H1 (cell line): ENCODE measurements at regions not wholly inside any gene's neighbourhood (a gene's known extent, or its start where the extent isn't known, plus 50 kb on each side); places are given as distances from the start of the nearest gene placed in this dataset.

ENCODE experiments used
- CTCF ChIA-PET: fragments of 300-600 bp; sonication (Branson Sonifier 250); formaldehyde crosslinking; loops from one replicate; lab custom pipeline; 2021; ENCODE audit not compliant: partially characterized antibody; lab: Charles Lee
- POLR2A ChIA-PET: fragments of 300-600 bp; sonication (Branson Sonifier 250); formaldehyde crosslinking; loops from one replicate; lab custom pipeline; 2021; ENCODE audit warnings: inconsistent platforms; ENCODE audit not compliant: partially characterized antibody; lab: Charles Lee
- DNase-seq, 2 experiments: peaks; one replicate each; pipeline versions ENCODE4 v3.0.0 to v3.0.0-alpha.2; 2010 to 2022; ENCODE audit warnings: low spot score in 2 of 2, low read depth in 1 of 2, mixed read lengths in 1 of 2
- FAIRE-seq: peaks from 2 replicates; lab custom pipeline; 2011; peaks lifted over from hg19 to GRCh38; lab: Jason Lieb, UNC
- H2AFZ ChIP-seq: 2 replicates; pipeline ENCODE4 v1.8.1; 2012; ENCODE audit warnings: low read length, inconsistent platforms
- H2AK5ac ChIP-seq: 2 replicates; pipeline ENCODE4 v1.6.1; 2013; ENCODE audit warnings: low read depth, low read length
- H2BK120ac ChIP-seq: replicated peaks from 2 replicates; pipeline ENCODE3; 2013; ENCODE audit warnings: low read depth, low read length, inconsistent platforms
- H2BK12ac ChIP-seq: 2 replicates; pipeline ENCODE4 v1.6.1; 2013; ENCODE audit warnings: low read depth, low read length
- H2BK15ac ChIP-seq: 2 replicates; pipeline ENCODE4 v1.6.1; 2013; ENCODE audit warnings: low read length
- H2BK20ac ChIP-seq: 2 replicates; pipeline ENCODE4 v1.6.1; 2013; ENCODE audit warnings: low read length
- H2BK5ac ChIP-seq: 2 replicates; pipeline ENCODE4 v1.6.1; 2013; ENCODE audit warnings: low read depth, low read length
- H3K14ac ChIP-seq: 2 replicates; pipeline ENCODE4 v1.6.1; 2013; ENCODE audit warnings: inconsistent platforms; ENCODE audit not compliant: insufficient read length
- H3K18ac ChIP-seq: 2 replicates; pipeline ENCODE4 v1.6.1; 2013; ENCODE audit warnings: low read length; ENCODE audit errors: extremely low read depth
- H3K23ac ChIP-seq: 2 replicates; pipeline ENCODE4 v1.6.1; 2013; ENCODE audit warnings: inconsistent platforms; ENCODE audit not compliant: insufficient read length
- H3K23me2 ChIP-seq: 2 replicates; pipeline ENCODE4 v1.6.1; 2013; ENCODE audit warnings: low read depth, low read length
- H3K27ac ChIP-seq: 2 replicates; pipeline ENCODE4 v1.6.1; 2011; ENCODE audit warnings: low read depth, low read length, inconsistent platforms
- H3K27me3 ChIP-seq, 4 experiments: replicated peaks in 1 of 4; 1 replicate in 1 of 4; 2 replicates in 3 of 4; pipeline versions ENCODE4 v1.6.1 to v1.8.1; 2011 to 2013; ENCODE audit warnings: low read length in 3 of 4, mild to moderate bottlenecking in 3 of 4, inconsistent platforms in 2 of 4, mixed read lengths in 2 of 4, moderate library complexity in 1 of 4; ENCODE audit not compliant: control insufficient read depth in 3 of 4, insufficient read depth in 3 of 4; ENCODE audit errors: extremely low read depth in 1 of 4
- H3K36me3 ChIP-seq, 4 experiments: 2 replicates each; pipeline versions ENCODE4 v1.6.1 to v1.8.1; 2011 to 2013; ENCODE audit warnings: mild to moderate bottlenecking in 4 of 4, low read length in 3 of 4, moderate library complexity in 2 of 4, control low read depth in 1 of 4, inconsistent platforms in 1 of 4; ENCODE audit not compliant: insufficient read depth in 4 of 4, control insufficient read depth in 2 of 4
- H3K4ac ChIP-seq: replicated peaks from 2 replicates; pipeline ENCODE3; 2013; ENCODE audit warnings: low read length, low read depth, mixed read lengths, inconsistent platforms; ENCODE audit not compliant: insufficient read length
- H3K4me1 ChIP-seq, 4 experiments: replicated peaks in 1 of 4; 1 replicate in 1 of 4; 2 replicates in 3 of 4; pipeline versions ENCODE4 v1.6.1 to v1.8.1; 2011 to 2013; ENCODE audit warnings: low read length in 3 of 4, inconsistent platforms in 2 of 4, mixed read lengths in 1 of 4; ENCODE audit not compliant: insufficient read depth in 4 of 4, control insufficient read depth in 3 of 4
- H3K4me2 ChIP-seq, 2 experiments: 2 replicates each; pipeline versions ENCODE4 v1.6.1 to v1.8.1; 2011 to 2013; ENCODE audit warnings: low read depth in 2 of 2, low read length in 2 of 2, control low read depth in 1 of 2, inconsistent platforms in 1 of 2, mild to moderate bottlenecking in 1 of 2; ENCODE audit not compliant: insufficient read depth in 1 of 2
- H3K4me3 ChIP-seq, 4 experiments: fragments of 200-600, 300-600 bp in 1 of 4; sonication (generic), shearing (Covaris generic), sonication (Bioruptor Twin) in 1 of 4; 2 replicates each; pipeline versions ENCODE4 v1.5.1 to v1.8.1; 2011 to 2016; ENCODE audit warnings: low read length in 4 of 4, low read depth in 3 of 4, control low read depth in 2 of 4, inconsistent platforms in 2 of 4, mild to moderate bottlenecking in 2 of 4, mixed read lengths in 1 of 4, moderate library complexity in 1 of 4; ENCODE audit not compliant: insufficient read depth in 2 of 4; ENCODE audit errors: extremely low read depth in 1 of 4
- H3K56ac ChIP-seq: replicated peaks from 2 replicates; pipeline ENCODE3; 2013; ENCODE audit warnings: low read depth, mild to moderate bottlenecking, mixed read lengths, low read length, inconsistent platforms; ENCODE audit not compliant: insufficient read length
- H3K79me1 ChIP-seq: 2 replicates; pipeline ENCODE4 v1.6.1; 2013; ENCODE audit warnings: low read depth, low read length, control low read depth
- H3K79me2 ChIP-seq, 2 experiments: 2 replicates each; pipeline versions ENCODE4 v1.6.1 to v1.8.1; 2012 to 2013; ENCODE audit warnings: low read length in 2 of 2, mild to moderate bottlenecking in 2 of 2, inconsistent platforms in 1 of 2; ENCODE audit not compliant: insufficient read depth in 2 of 2, control insufficient read depth in 1 of 2
- H3K9ac ChIP-seq, 4 experiments: replicated peaks in 1 of 4; 1 replicate in 1 of 4; 2 replicates in 3 of 4; pipeline versions ENCODE4 v1.6.1 to v1.8.1; 2011 to 2013; ENCODE audit warnings: low read depth in 3 of 4, low read length in 3 of 4, control low read depth in 2 of 4, mild to moderate bottlenecking in 2 of 4, moderate library complexity in 2 of 4, inconsistent platforms in 1 of 4; ENCODE audit errors: extremely low read depth in 1 of 4
- H3K9me3 ChIP-seq, 2 experiments: 2 replicates each; pipeline versions ENCODE4 v1.6.1 to v1.8.1; 2012 to 2013; ENCODE audit warnings: mild to moderate bottlenecking in 2 of 2, moderate library complexity in 2 of 2, control low read depth in 1 of 2, inconsistent platforms in 1 of 2, low read depth in 1 of 2, low read length in 1 of 2, mixed read lengths in 1 of 2; ENCODE audit not compliant: insufficient read depth in 2 of 2
- H4K20me1 ChIP-seq, 2 experiments: replicated peaks in 1 of 2; 2 replicates each; pipeline versions ENCODE3 to v1.8.1; 2011 to 2013; ENCODE audit warnings: inconsistent platforms in 2 of 2, low read length in 2 of 2, mild to moderate bottlenecking in 1 of 2; ENCODE audit not compliant: insufficient read depth in 2 of 2, control insufficient read depth in 1 of 2
- H4K5ac ChIP-seq: 2 replicates; pipeline ENCODE4 v1.6.1; 2013; ENCODE audit warnings: low read length, low read depth, mixed read lengths, inconsistent platforms; ENCODE audit not compliant: insufficient read length
- H4K8ac ChIP-seq: 2 replicates; pipeline ENCODE4 v1.8.0; 2013; ENCODE audit warnings: mild to moderate bottlenecking, moderate library complexity, low read length, inconsistent platforms; ENCODE audit not compliant: insufficient read depth; ENCODE audit errors: extremely low read depth
- H4K91ac ChIP-seq: replicated peaks from 2 replicates; pipeline ENCODE3; 2013; ENCODE audit warnings: low read length, mixed read lengths, inconsistent platforms; ENCODE audit not compliant: insufficient read length
- ASH2L ChIP-seq: fragments of 200-600, 300-600 bp; sonication (generic); IDR thresholded peaks from one replicate; pipeline ENCODE4 v1.7.1; 2017; ENCODE audit warnings: low read length
- CEBPB ChIP-seq: IDR thresholded peaks from 2 replicates; pipeline ENCODE4 v1.6.1; 2012; ENCODE audit warnings: low read depth, low read length
- EP300 ChIP-seq, 2 experiments: IDR thresholded peaks; 1 replicate in 1 of 2; 2 replicates in 1 of 2; pipeline ENCODE4 v1.6.1; 2011 to 2012; ENCODE audit warnings: low read depth in 2 of 2, low read length in 2 of 2, mild to moderate bottlenecking in 2 of 2, borderline replicate concordance in 1 of 2, inconsistent platforms in 1 of 2, moderate library complexity in 1 of 2
- EZH2 ChIP-seq: fragments of 200-600 bp; sonication (generic); IDR thresholded peaks from 2 replicates; pipeline ENCODE4 v1.7.1; 2012; ENCODE audit warnings: low read depth, mild to moderate bottlenecking, moderate library complexity, low read length, inconsistent platforms; ENCODE audit not compliant: severe bottlenecking
- KDM5A ChIP-seq: fragments of 200-600 bp; IDR thresholded peaks from 2 replicates; pipeline ENCODE4 v1.7.1; 2012; ENCODE audit warnings: mild to moderate bottlenecking, low read length, inconsistent platforms, mixed read lengths
- POLR2AphosphoS5 ChIP-seq: IDR thresholded peaks from 2 replicates; pipeline ENCODE4 v1.6.1; 2011; ENCODE audit warnings: low read depth, low read length
- SP1 ChIP-seq: IDR thresholded peaks from 2 replicates; pipeline ENCODE4 v1.6.1; 2011; ENCODE audit warnings: low read depth, low read length
- TEAD4 ChIP-seq: IDR thresholded peaks from 2 replicates; pipeline ENCODE4 v1.6.1; 2012; ENCODE audit warnings: low read depth, low read length, inconsistent platforms, mixed read lengths
- USF2 ChIP-seq: IDR thresholded peaks from 2 replicates; pipeline ENCODE4 v1.6.1; 2011; ENCODE audit warnings: low read length, improper control_type of control experiment
- WGBS, 2 experiments: shearing (Covaris generic) in 1 of 2; methylation state at CpG; one replicate each; pipeline versions ENCODE4 v1.1.6 to v1.1.7; 2013 to 2015; ENCODE audit warnings: low lambda C conversion rate in 2 of 2, mixed read lengths in 2 of 2, inconsistent platforms in 1 of 2, low coverage in 1 of 2, missing lambda C conversion rate in 1 of 2; ENCODE audit not compliant: insufficient replicate concordance in 2 of 2, insufficient coverage in 1 of 2, insufficient read length in 1 of 2; ENCODE audit errors: extremely low coverage in 1 of 2, missing lambda C conversion rate in 1 of 2; 5-methylcytosine and 5-hydroxymethylcytosine counted together

GRCh38 chr18:22348521-22349316, 69.0 kb downstream of the CTAGE1 start:
- Histone ChIP-seq H3K9ac (no peak overlapping the region), H3K4ac (no peak overlapping the region), H3K4me2 (peak overlapping the region; percentile 69 to 92), H3K23me2 (peaks cover 11% of the 10 kb centered on the region), H3K23ac (no peak overlapping the region), H2BK12ac (no peak overlapping the region), H3K27me3 (peaks cover 24 to 66% (median 59%) of the 10 kb centered on the region in 4 experiments), H3K4me3 (peak overlapping the region; percentile 27 to 62 (median 48)), H3K79me2 (no peaks in the 10 kb centered on the region), H2BK120ac (no peak overlapping the region), H3K18ac (no peak overlapping the region), H2AK5ac (no peak overlapping the region), H3K4me1 (peaks cover 0 to 23% (median 5%) of the 10 kb centered on the region in 4 experiments; a peak in 4 of 7 replicates), H2AFZ (0 out of 2 replicates have a peak overlapping the region, but pooled peaks have one; percentile 47), H3K27ac (no peak overlapping the region), H3K36me3 (no peaks in the 10 kb centered on the region), H3K56ac (no peak overlapping the region), H3K9me3 (no peaks in the 10 kb centered on the region), H2BK15ac (no peak overlapping the region), H4K5ac (no peak overlapping the region), H3K14ac (no peak overlapping the region), H4K91ac (no peak overlapping the region), H3K79me1 (no peaks in the 10 kb centered on the region), H4K20me1 (peaks cover 3 to 11% of the 10 kb centered on the region in 2 experiments), H2BK5ac (peak overlapping the region; percentile 49; the same call in 1 of the 2 replicates), H2BK20ac (no peak overlapping the region), H4K8ac (no peak overlapping the region; the same call in 1 of the 2 replicates)
- ChIA-PET CTCF (interaction anchor here (0.7 to 1.3 kb wide), 2 partner anchors 58 to 129 kb away, joined by 3 to 5 read pairs; no protein-coding TSS in a partner anchor), POLR2A (interaction anchor here (1.2 kb wide), 1 partner anchor 17 kb away, joined by 5 read pairs; no protein-coding TSS in a partner anchor)
- DNase-seq (peak; percentile 33 to 68), FAIRE-seq (no peak)
- 1% methylated on average over 56 of the region's 85 CpGs; no CpG with 5 or more reads in 1 of the 2 experiments for WGBS, 2 experiments
- TF ChIP-seq TEAD4 (peak; percentile 70), KDM5A (no peak), SP1 (0 out of 2 replicates have a peak, but pooled peaks have one; percentile 18), EZH2 (peak; percentile 86), EP300 (IDR thresholded peaks at IDR 0.05; ENCODE audit: borderline replicate concordance in 1 of 2, low read depth in 2 of 2, low read length in 2 of 2) (no peak), POLR2AphosphoS5 (no peak), ASH2L (peak; percentile 44), USF2 (no peak; the same call in 1 of the 2 replicates), CEBPB (no peak)
